ENCODE measurements at regions not wholly inside any gene's neighbourhood (a gene's known extent, or its start where the extent isn't known, plus 50 kb on each side); places are given as distances from the start of the nearest gene placed in this dataset.

DNA sequence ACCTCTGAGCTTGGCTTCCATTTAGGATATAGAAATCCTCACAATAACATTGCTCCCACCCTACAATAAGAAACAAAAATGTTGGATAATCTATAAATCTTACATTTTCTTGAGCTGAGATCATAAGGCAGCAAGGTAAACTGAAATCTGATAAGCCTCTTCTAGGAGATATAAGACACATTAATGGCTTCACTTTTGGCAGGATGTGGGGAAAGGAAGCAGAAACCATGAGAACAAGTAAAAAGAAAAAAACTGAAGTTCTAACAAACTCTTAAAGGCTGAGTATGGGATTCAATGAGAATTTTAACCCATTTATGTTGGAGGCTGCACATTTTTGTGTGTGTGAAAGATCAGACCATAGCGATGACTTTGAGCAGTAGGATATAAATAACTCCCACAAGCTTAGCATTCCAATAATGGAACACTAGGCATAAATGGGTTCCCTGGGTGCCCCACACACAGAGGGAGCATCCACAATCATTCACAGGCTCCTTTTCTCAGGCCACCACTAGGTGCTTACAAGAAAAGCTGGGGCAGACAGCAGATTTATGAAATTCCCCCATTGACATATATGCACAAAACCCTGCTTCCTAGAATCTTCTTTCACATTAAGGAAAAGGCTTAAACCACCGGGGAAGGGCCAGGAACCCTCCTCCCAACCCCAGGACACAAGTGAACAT, 564.9 kb upstream of the MGMT start:
- Histone ChIP-seq H3K27ac (ENCODE audit: low read depth in 2 of 2, low read length in 1 of 2) (no peak overlapping the region), H3K4me3 (ENCODE audit: low read depth in 1 of 2, low read length in 2 of 2) (no peak overlapping the region), H3K27me3 (ENCODE audit: control insufficient read depth in 1 of 2, insufficient read depth in 2 of 2, low read length in 2 of 2) (no peaks in the 10 kb centered on the region), H3K36me3 (ENCODE audit: control insufficient read depth in 2 of 2, insufficient read depth in 2 of 2, low read length in 1 of 2) (no peaks in the 10 kb centered on the region), H3K4me1 (ENCODE audit: control insufficient read depth in 2 of 2, insufficient read depth in 2 of 2, low read length in 1 of 2) (no peaks in the 10 kb centered on the region), H3K9me3 (ENCODE audit: control insufficient read depth in 2 of 2, insufficient read depth in 1 of 2, low read depth in 1 of 2, low read length in 1 of 2) (peaks cover 0 to 3% of the 10 kb centered on the region in 2 donors)
- WGBS, 2 donors = 80 to 82% methylated on average over 2 of the region's 2 CpGs

DNA sequence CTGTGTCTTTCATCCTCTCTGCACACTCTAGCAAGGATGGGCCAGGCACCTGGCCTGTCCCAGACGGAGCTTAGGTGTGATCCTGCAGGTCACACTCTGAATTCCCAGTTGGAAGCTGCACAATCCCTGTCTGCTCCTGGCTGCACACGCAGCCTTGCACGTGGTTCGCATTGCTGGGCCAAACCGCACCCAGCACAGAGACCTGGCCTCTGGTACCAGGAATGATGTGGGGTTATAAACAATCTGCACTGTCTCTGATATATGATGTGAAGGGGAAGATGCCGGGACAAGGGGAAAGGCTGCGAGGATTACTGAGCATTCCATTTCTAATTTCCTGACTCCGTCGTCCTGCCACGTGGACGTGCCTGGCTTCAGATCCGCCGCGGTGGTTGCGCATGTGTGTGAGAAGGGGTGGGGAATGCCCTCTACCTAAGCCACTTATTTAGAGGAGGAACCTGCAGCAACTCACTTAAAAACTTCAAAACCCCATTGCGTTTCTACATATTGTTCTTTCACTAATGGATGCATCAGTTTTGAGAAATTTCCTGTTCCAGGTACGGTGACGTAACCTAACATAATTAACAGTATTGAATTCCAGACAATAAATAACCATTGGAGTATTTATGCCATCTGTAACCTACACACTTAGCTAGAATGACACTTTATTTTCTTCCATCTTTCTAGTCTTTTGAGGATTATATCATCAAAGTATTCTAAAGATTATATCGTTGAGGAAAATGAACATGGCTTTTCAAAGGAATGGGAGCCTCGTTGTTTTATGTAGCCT, 559.7 kb upstream of the MGMT start:
- H3K4me1 ChIP-seq (ENCODE audit: control insufficient read depth in 2 of 2, insufficient read depth in 2 of 2, low read length in 1 of 2) = no peaks in the 10 kb centered on the region
- WGBS, 2 donors = 77 to 82% methylated on average over 20 of the region's 20 CpGs
- peaks cover 3 to 8% of the 10 kb centered on the region in 2 donors for H3K9me3 ChIP-seq (ENCODE audit: control insufficient read depth in 2 of 2, insufficient read depth in 1 of 2, low read depth in 1 of 2, low read length in 1 of 2)
- H3K4me3 ChIP-seq (ENCODE audit: low read depth in 1 of 2, low read length in 2 of 2) = no peak overlapping the region
- H3K27ac ChIP-seq (ENCODE audit: low read depth in 2 of 2, low read length in 1 of 2) = no peak overlapping the region
- no peaks in the 10 kb centered on the region for H3K36me3 ChIP-seq (ENCODE audit: control insufficient read depth in 2 of 2, insufficient read depth in 2 of 2, low read length in 1 of 2)
- H3K27me3 ChIP-seq (ENCODE audit: control insufficient read depth in 1 of 2, insufficient read depth in 2 of 2, low read length in 2 of 2) = no peaks in the 10 kb centered on the region

- H3K27me3 ChIP-seq (ENCODE audit: control insufficient read depth in 1 of 2, insufficient read depth in 2 of 2, low read length in 2 of 2) = no peaks in the 10 kb centered on the region
- H3K27ac ChIP-seq (ENCODE audit: low read depth in 2 of 2, low read length in 1 of 2) = no peak overlapping the region
- H3K4me3 ChIP-seq (ENCODE audit: low read depth in 1 of 2, low read length in 2 of 2) = no peak overlapping the region
- H3K9me3 ChIP-seq (ENCODE audit: control insufficient read depth in 2 of 2, insufficient read depth in 1 of 2, low read depth in 1 of 2, low read length in 1 of 2) = peaks cover 3 to 10% of the 10 kb centered on the region in 2 donors
- 38 to 45% methylated on average over 6 of the region's 6 CpGs for WGBS, 2 donors
- H3K36me3 ChIP-seq (ENCODE audit: control insufficient read depth in 2 of 2, insufficient read depth in 2 of 2, low read length in 1 of 2) = no peaks in the 10 kb centered on the region
- H3K4me1 ChIP-seq (ENCODE audit: control insufficient read depth in 2 of 2, insufficient read depth in 2 of 2, low read length in 1 of 2) = no peaks in the 10 kb centered on the region
Observed at GRCh38 chr10:128908099-128908498, 558.9 kb upstream of the MGMT start.

DNA sequence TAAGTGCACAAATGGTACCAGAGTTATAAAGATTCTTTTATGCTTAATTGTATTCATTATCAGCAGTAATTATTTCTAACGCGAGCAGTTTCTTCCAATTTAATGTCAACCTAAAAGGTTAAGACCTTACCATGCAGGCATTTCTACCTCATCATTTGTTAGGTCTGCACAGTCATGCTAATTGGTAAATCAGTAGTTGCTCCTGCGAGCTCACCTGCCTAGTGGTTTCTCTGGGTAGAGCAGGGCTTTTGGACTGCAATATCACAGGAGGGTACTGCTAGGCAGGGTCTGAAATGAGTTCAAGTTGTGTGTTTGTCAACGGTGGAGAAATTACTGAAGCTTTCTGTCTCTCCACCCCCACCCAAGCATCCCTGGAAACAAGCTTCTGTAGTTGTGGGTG, 558.5 kb upstream of the MGMT start:
- no peaks in the 10 kb centered on the region for H3K36me3 ChIP-seq (ENCODE audit: control insufficient read depth in 2 of 2, insufficient read depth in 2 of 2, low read length in 1 of 2)
- no peaks in the 10 kb centered on the region for H3K4me1 ChIP-seq (ENCODE audit: control insufficient read depth in 2 of 2, insufficient read depth in 2 of 2, low read length in 1 of 2)
- H3K4me3 ChIP-seq (ENCODE audit: low read depth in 1 of 2, low read length in 2 of 2) = no peak overlapping the region
- H3K27me3 ChIP-seq (ENCODE audit: control insufficient read depth in 1 of 2, insufficient read depth in 2 of 2, low read length in 2 of 2) = no peaks in the 10 kb centered on the region
- 69 to 73% methylated on average over 4 of the region's 4 CpGs for WGBS, 2 donors
- H3K27ac ChIP-seq (ENCODE audit: low read depth in 2 of 2, low read length in 1 of 2) = no peak overlapping the region
- H3K9me3 ChIP-seq (ENCODE audit: control insufficient read depth in 2 of 2, insufficient read depth in 1 of 2, low read depth in 1 of 2, low read length in 1 of 2) = peaks cover 3 to 10% of the 10 kb centered on the region in 2 donors

DNA sequence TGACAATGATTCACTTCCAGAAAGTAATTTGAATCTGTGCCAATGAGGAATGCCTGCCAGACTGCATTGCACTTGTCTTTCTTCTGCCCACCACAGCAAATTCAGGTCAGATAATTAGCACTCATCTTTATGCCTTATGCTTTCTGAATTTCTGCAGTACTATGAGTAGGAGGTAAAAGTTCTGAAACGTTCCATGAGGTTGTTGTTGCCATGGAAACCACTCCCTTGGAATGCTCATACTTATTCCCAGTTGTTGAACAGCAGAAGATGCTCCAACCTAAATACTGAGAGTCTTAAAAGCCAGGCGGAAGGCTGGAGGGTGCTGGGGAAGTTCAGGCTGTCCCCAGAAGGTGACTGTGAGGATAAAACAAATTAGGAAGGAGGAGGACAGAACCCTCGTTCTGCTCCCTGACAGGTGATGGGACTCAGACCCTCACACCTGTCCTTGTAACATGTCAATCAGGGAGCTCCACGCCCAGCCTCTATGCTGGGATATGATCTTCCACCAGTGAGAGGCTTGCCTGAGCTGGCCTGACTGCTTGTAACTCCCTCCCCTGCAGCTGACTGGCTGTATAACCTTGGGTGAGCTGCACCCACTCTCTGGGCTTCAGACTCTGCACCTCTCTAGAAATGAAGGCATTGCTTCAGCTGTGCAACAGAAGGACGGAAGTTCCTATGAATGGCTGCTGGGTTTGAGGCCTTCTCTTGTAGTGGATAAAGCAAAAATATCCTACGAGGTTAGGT, 554.3 kb upstream of the MGMT start:
- Histone ChIP-seq H3K27ac (ENCODE audit: low read depth in 2 of 2, low read length in 1 of 2) (no peak overlapping the region), H3K4me1 (ENCODE audit: control insufficient read depth in 2 of 2, insufficient read depth in 2 of 2, low read length in 1 of 2) (no peaks in the 10 kb centered on the region), H3K27me3 (ENCODE audit: control insufficient read depth in 1 of 2, insufficient read depth in 2 of 2, low read length in 2 of 2) (no peaks in the 10 kb centered on the region), H3K36me3 (ENCODE audit: control insufficient read depth in 2 of 2, insufficient read depth in 2 of 2, low read length in 1 of 2) (no peaks in the 10 kb centered on the region), H3K9me3 (ENCODE audit: control insufficient read depth in 2 of 2, insufficient read depth in 1 of 2, low read depth in 1 of 2, low read length in 1 of 2) (peaks cover 9 to 18% of the 10 kb centered on the region in 2 donors), H3K4me3 (ENCODE audit: low read depth in 1 of 2, low read length in 2 of 2) (no peak overlapping the region)
- WGBS, 2 donors = 63 to 68% methylated on average over 6 of the region's 6 CpGs

- Histone ChIP-seq H3K4me3 (ENCODE audit: low read depth in 1 of 2, low read length in 2 of 2) (no peak overlapping the region), H3K36me3 (ENCODE audit: control insufficient read depth in 2 of 2, insufficient read depth in 2 of 2, low read length in 1 of 2) (no peaks in the 10 kb centered on the region), H3K9me3 (ENCODE audit: control insufficient read depth in 2 of 2, insufficient read depth in 1 of 2, low read depth in 1 of 2, low read length in 1 of 2) (peaks cover 9 to 11% of the 10 kb centered on the region in 2 donors), H3K27ac (ENCODE audit: low read depth in 2 of 2, low read length in 1 of 2) (no peak overlapping the region), H3K27me3 (ENCODE audit: control insufficient read depth in 1 of 2, insufficient read depth in 2 of 2, low read length in 2 of 2) (no peaks in the 10 kb centered on the region), H3K4me1 (ENCODE audit: control insufficient read depth in 2 of 2, insufficient read depth in 2 of 2, low read length in 1 of 2) (no peaks in the 10 kb centered on the region)
- 67 to 70% methylated on average over 9 of the region's 9 CpGs for WGBS, 2 donors
Observed at GRCh38 chr10:128914681-128915080, 552.4 kb upstream of the MGMT start.

GRCh38 chr10:128915630-128916029, 551.4 kb upstream of the MGMT start:
- Histone ChIP-seq H3K36me3 (ENCODE audit: control insufficient read depth in 2 of 2, insufficient read depth in 2 of 2, low read length in 1 of 2) (no peaks in the 10 kb centered on the region), H3K27me3 (ENCODE audit: control insufficient read depth in 1 of 2, insufficient read depth in 2 of 2, low read length in 2 of 2) (no peaks in the 10 kb centered on the region), H3K4me1 (ENCODE audit: control insufficient read depth in 2 of 2, insufficient read depth in 2 of 2, low read length in 1 of 2) (no peaks in the 10 kb centered on the region), H3K4me3 (ENCODE audit: low read depth in 1 of 2, low read length in 2 of 2) (no peak overlapping the region), H3K27ac (ENCODE audit: low read depth in 2 of 2, low read length in 1 of 2) (no peak overlapping the region), H3K9me3 (ENCODE audit: control insufficient read depth in 2 of 2, insufficient read depth in 1 of 2, low read depth in 1 of 2, low read length in 1 of 2) (peaks cover 9 to 11% of the 10 kb centered on the region in 2 donors)
- 85 to 86% methylated on average over 10 of the region's 10 CpGs for WGBS, 2 donors

- no peak overlapping the region for H3K27ac ChIP-seq (ENCODE audit: low read depth in 2 of 2, low read length in 1 of 2)
Observed at GRCh38 chr10:128916383-128916782, 550.7 kb upstream of the MGMT start.

GRCh38 chr10:128921389-128922022, 545.5 kb upstream of the MGMT start:
- Histone ChIP-seq H3K27me3 (ENCODE audit: control insufficient read depth in 1 of 2, insufficient read depth in 2 of 2, low read length in 2 of 2) (no peaks in the 10 kb centered on the region), H3K36me3 (ENCODE audit: control insufficient read depth in 2 of 2, insufficient read depth in 2 of 2, low read length in 1 of 2) (no peaks in the 10 kb centered on the region), H3K4me3 (ENCODE audit: low read depth in 1 of 2, low read length in 2 of 2) (no peak overlapping the region), H3K27ac (ENCODE audit: low read depth in 2 of 2, low read length in 1 of 2) (no peak overlapping the region), H3K9me3 (ENCODE audit: control insufficient read depth in 2 of 2, insufficient read depth in 1 of 2, low read depth in 1 of 2, low read length in 1 of 2) (peaks cover 2 to 5% of the 10 kb centered on the region in 2 donors), H3K4me1 (ENCODE audit: control insufficient read depth in 2 of 2, insufficient read depth in 2 of 2, low read length in 1 of 2) (no peaks in the 10 kb centered on the region)
- WGBS, 2 donors = 80 to 82% methylated on average over 8 of the region's 8 CpGs

More at GRCh38 chr10:128916383-128916782, 550.7 kb upstream of the MGMT start:
- H3K4me1 ChIP-seq (ENCODE audit: control insufficient read depth in 2 of 2, insufficient read depth in 2 of 2, low read length in 1 of 2) = no peaks in the 10 kb centered on the region
- no peak overlapping the region for H3K4me3 ChIP-seq (ENCODE audit: low read depth in 1 of 2, low read length in 2 of 2)
- H3K9me3 ChIP-seq (ENCODE audit: control insufficient read depth in 2 of 2, insufficient read depth in 1 of 2, low read depth in 1 of 2, low read length in 1 of 2) = peaks cover 9 to 11% of the 10 kb centered on the region in 2 donors
- no peaks in the 10 kb centered on the region for H3K27me3 ChIP-seq (ENCODE audit: control insufficient read depth in 1 of 2, insufficient read depth in 2 of 2, low read length in 2 of 2)
- H3K36me3 ChIP-seq (ENCODE audit: control insufficient read depth in 2 of 2, insufficient read depth in 2 of 2, low read length in 1 of 2) = no peaks in the 10 kb centered on the region
- 73 to 79% methylated on average over 4 of the region's 4 CpGs for WGBS, 2 donors
